Neutrophil (primary cell): ENCODE measurements at regions not wholly inside any gene's neighbourhood (a gene's known extent, or its start where the extent isn't known, plus 50 kb on each side); places are given as distances from the start of the nearest gene placed in this dataset.

Experiments
- H3K27ac ChIP-seq: fragments of 200-600 bp; sonication (generic); 2 replicates; pipeline ENCODE4 v1.5.1; 2016; ENCODE audit warnings: mild to moderate bottlenecking, moderate library complexity
- H3K27me3 ChIP-seq: fragments of 200-600 bp; sonication (generic); 2 replicates; pipeline ENCODE4 v1.6.0; 2016; ENCODE audit warnings: mild to moderate bottlenecking
- H3K36me3 ChIP-seq: fragments of 200-600 bp; sonication (generic); 2 replicates; pipeline ENCODE4 v1.5.1; 2017
- H3K4me1 ChIP-seq, 2 experiments: fragments of 200-600 bp in 1 of 2; sonication (generic) in 1 of 2; 1 replicate in 1 of 2; 2 replicates in 1 of 2; pipeline versions ENCODE4 v1.5.1 to v1.6.1; 2013 to 2016; ENCODE audit warnings: low read depth in 1 of 2, low read length in 1 of 2, mild to moderate bottlenecking in 1 of 2, moderate library complexity in 1 of 2; ENCODE audit not compliant: control insufficient read depth in 1 of 2, insufficient read depth in 1 of 2
- H3K4me3 ChIP-seq, 2 experiments: fragments of 200-600 bp in 1 of 2; sonication (generic) in 1 of 2; 1 replicate in 1 of 2; 2 replicates in 1 of 2; pipeline ENCODE4 v1.5.1; 2013 to 2016; ENCODE audit warnings: low read depth in 1 of 2, low read length in 1 of 2, mild to moderate bottlenecking in 1 of 2, moderate library complexity in 1 of 2
- H3K9me3 ChIP-seq: fragments of 200-600 bp; sonication (generic); 2 replicates; pipeline ENCODE4 v1.5.1; 2016
- TF ChIP-seq, protein P1 (sequence below): fragments of 200-600 bp; sonication (generic); IDR thresholded peaks from 2 replicates; pipeline ENCODE4 v1.5.1; 2016; ENCODE audit warnings: antibody characterized with exemption

DNA sequence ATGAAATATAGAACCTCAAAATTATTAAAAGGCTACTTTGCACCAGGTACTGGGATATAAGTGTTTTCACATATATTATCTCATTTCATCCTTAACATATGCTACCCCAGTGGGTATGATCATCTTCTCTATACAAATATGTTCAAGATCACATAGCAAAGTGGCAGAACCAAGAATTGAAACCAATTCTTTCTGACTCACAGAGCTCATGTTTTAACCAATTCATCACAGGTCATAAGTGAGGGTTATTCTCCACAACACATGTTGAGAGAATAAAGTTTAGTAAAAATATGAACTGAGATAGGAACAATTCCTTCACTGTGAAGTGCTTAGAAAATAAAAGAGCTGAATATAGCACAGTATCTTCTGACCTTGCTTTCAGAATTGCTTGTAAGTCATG, 442.9 kb upstream of the RASGEF1B start:
- Histone ChIP-seq H3K27ac (no peak overlapping the region), H3K27me3 (peaks cover 6% of the 10 kb centered on the region), H3K4me1 (no peaks in the 10 kb centered on the region), H3K4me3 (no peak overlapping the region), H3K36me3 (no peaks in the 10 kb centered on the region), H3K9me3 (no peaks in the 10 kb centered on the region)
- TF ChIP-seq, protein P1, sequence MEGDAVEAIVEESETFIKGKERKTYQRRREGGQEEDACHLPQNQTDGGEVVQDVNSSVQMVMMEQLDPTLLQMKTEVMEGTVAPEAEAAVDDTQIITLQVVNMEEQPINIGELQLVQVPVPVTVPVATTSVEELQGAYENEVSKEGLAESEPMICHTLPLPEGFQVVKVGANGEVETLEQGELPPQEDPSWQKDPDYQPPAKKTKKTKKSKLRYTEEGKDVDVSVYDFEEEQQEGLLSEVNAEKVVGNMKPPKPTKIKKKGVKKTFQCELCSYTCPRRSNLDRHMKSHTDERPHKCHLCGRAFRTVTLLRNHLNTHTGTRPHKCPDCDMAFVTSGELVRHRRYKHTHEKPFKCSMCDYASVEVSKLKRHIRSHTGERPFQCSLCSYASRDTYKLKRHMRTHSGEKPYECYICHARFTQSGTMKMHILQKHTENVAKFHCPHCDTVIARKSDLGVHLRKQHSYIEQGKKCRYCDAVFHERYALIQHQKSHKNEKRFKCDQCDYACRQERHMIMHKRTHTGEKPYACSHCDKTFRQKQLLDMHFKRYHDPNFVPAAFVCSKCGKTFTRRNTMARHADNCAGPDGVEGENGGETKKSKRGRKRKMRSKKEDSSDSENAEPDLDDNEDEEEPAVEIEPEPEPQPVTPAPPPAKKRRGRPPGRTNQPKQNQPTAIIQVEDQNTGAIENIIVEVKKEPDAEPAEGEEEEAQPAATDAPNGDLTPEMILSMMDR = no peak

- TF ChIP-seq, protein P1 = no peak
- Histone ChIP-seq H3K27me3 (peaks cover 6% of the 10 kb centered on the region), H3K9me3 (no peaks in the 10 kb centered on the region)
Observed at GRCh38 chr4:81913427-81913879, 441.7 kb upstream of the RASGEF1B start.

GRCh38 chr4:81912376-81913030, 440.8 kb upstream of the RASGEF1B start:
- no peaks in the 10 kb centered on the region for H3K9me3 ChIP-seq
- TF ChIP-seq, protein P1 = no peak
- H3K27me3 ChIP-seq = peaks cover 6% of the 10 kb centered on the region
- no peak overlapping the region for H3K27ac ChIP-seq
- no peaks in the 10 kb centered on the region for H3K36me3 ChIP-seq
- no peaks in the 10 kb centered on the region for H3K4me1 ChIP-seq
- H3K4me3 ChIP-seq = no peak overlapping the region

More at GRCh38 chr4:81913427-81913879, 441.7 kb upstream of the RASGEF1B start:
- H3K4me1 ChIP-seq = no peaks in the 10 kb centered on the region
- H3K36me3 ChIP-seq = no peaks in the 10 kb centered on the region
- H3K4me3 ChIP-seq = no peak overlapping the region
- no peak overlapping the region for H3K27ac ChIP-seq

- H3K4me3 ChIP-seq = no peak overlapping the region
- TF ChIP-seq, protein P1 = no peak
- no peaks in the 10 kb centered on the region for H3K27me3 ChIP-seq
- no peaks in the 10 kb centered on the region for H3K9me3 ChIP-seq
- H3K4me1 ChIP-seq = no peaks in the 10 kb centered on the region
- no peak overlapping the region for H3K27ac ChIP-seq
- H3K36me3 ChIP-seq = no peaks in the 10 kb centered on the region
Observed at GRCh38 chr4:81906905-81907304, 435.2 kb upstream of the RASGEF1B start.

DNA sequence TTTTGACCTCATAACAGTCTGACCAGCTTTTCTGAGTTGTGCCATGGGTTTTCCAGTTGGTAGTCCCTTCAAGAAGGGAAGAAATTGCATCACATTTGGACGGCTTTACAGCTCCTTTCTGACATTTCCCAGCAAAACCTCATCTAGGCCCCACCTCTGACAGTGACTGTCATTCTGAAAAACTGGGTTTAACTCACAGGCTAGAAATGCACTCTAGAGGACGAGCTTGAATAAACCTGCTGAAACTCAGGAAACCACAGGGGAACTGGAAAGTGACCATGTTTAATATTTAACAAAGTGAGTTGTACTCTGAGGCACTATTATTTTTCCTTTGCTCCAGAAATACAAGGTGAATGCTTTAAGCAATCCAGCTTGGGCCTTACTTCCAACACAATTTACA, 434.3 kb upstream of the RASGEF1B start:
- Histone ChIP-seq H3K27ac (no peak overlapping the region), H3K36me3 (no peaks in the 10 kb centered on the region), H3K9me3 (no peaks in the 10 kb centered on the region), H3K4me1 (no peaks in the 10 kb centered on the region), H3K4me3 (no peak overlapping the region), H3K27me3 (no peaks in the 10 kb centered on the region)
- TF ChIP-seq, protein P1 = no peak
